IPS-NIHi7 (cell line): ENCODE measurements at regions not wholly inside any gene's neighbourhood (a gene's known extent, or its start where the extent isn't known, plus 50 kb on each side); places are given as distances from the start of the nearest gene placed in this dataset.
"Not testable (repeated sequence)": the region's sequence is repeated elsewhere in the genome, so short reads cannot be mapped to it uniquely, and the experiment has no call there.

Experiments used
- DNase-seq: peaks from one replicate; pipeline ENCODE4 v3.0.0; 2012; ENCODE audit warnings: mixed read lengths; ENCODE audit errors: extremely low spot score

- DNase-seq: no peak
Measured at GRCh38 chr14:58752771-58753201, 115.0 kb downstream of the DACT1 start.

- DNase-seq: no peak
Measured at GRCh38 chr14:58755031-58755925, 117.5 kb downstream of the DACT1 start.

GRCh38 chr14:58760121-58760520 is 122.4 kb downstream of the DACT1 start:
- no peak for DNase-seq

GRCh38 chr14:58762629-58763028 is 124.9 kb downstream of the DACT1 start:
- no peak for DNase-seq

- DNase-seq: no peak
Measured at GRCh38 chr14:58763210-58763609, 125.4 kb downstream of the DACT1 start.

- DNase-seq: no peak
Measured at GRCh38 chr14:58765418-58765831, 127.7 kb downstream of the DACT1 start.

- DNase-seq: no peak
Measured at GRCh38 chr14:58765843-58766242, 128.1 kb downstream of the DACT1 start.

GRCh38 chr14:58769011-58769643 is 131.4 kb downstream of the DACT1 start:
- peak; percentile 74 for DNase-seq

GRCh38 chr14:58769771-58770170 is 132.0 kb downstream of the DACT1 start:
- no peak for DNase-seq

- no peak for DNase-seq
Measured at GRCh38 chr14:58770491-58770982, 132.8 kb downstream of the DACT1 start.

GRCh38 chr14:58771016-58771415 is 133.3 kb downstream of the DACT1 start:
- no peak for DNase-seq

GRCh38 chr14:58772116-58772515 is 134.4 kb downstream of the DACT1 start:
- DNase-seq: no peak

- peak; percentile 59 for DNase-seq
Measured at GRCh38 chr14:58772794-58773620, 135.2 kb downstream of the DACT1 start.

- DNase-seq: no peak
Measured at GRCh38 chr14:58774531-58774930, 136.8 kb downstream of the DACT1 start.

- not testable (repeated sequence) for DNase-seq
Measured at GRCh38 chr14:58775130-58775529, 137.4 kb downstream of the DACT1 start.

- DNase-seq: no peak
Measured at GRCh38 chr14:58776516-58776915, 138.8 kb downstream of the DACT1 start.

- DNase-seq: no peak
Measured at GRCh38 chr14:58777541-58777979, 139.8 kb downstream of the DACT1 start.

GRCh38 chr14:58778202-58778601 is 140.4 kb downstream of the DACT1 start:
- no peak for DNase-seq

GRCh38 chr14:58779376-58779775 is 141.6 kb downstream of the DACT1 start:
- no peak for DNase-seq

GRCh38 chr14:58780185-58780584 is 142.4 kb downstream of the DACT1 start:
- DNase-seq: no peak

GRCh38 chr14:58780605-58781004 is 142.8 kb downstream of the DACT1 start:
- DNase-seq: no peak

GRCh38 chr14:58782011-58782410 is 144.2 kb downstream of the DACT1 start:
- DNase-seq: no peak
